RWPE1 (cell line): ENCODE measurements at regions not wholly inside any gene's neighbourhood (a gene's known extent, or its start where the extent isn't known, plus 50 kb on each side); places are given as distances from the start of the nearest gene placed in this dataset.

Experiments
- CTCF ChIA-PET: fragments of 350-600 bp; sonication (Branson Sonifier 250); formaldehyde crosslinking; extraction: SDS; loops from one replicate; lab custom pipeline; 2021; lab: Yijun Ruan, JAX
- POLR2A ChIA-PET: fragments of 400-600 bp; formaldehyde crosslinking; extraction: SDS; loops from one replicate; lab custom pipeline; 2020; ENCODE audit warnings: antibody characterized with exemption; ENCODE audit not compliant: low non-redundant PET; lab: Yijun Ruan, JAX
- DNase-seq: peaks from one replicate; pipeline ENCODE4 v3.0.0; 2012; ENCODE audit warnings: low spot score
- H3K27ac ChIP-seq: fragments of 450-650 bp; 2 replicates; pipeline ENCODE4 v1.5.1; 2017
- CTCF ChIP-seq: fragments of 450-650 bp; conservative IDR thresholded peaks from 2 replicates; pipeline ENCODE4 v1.5.1; 2017; ENCODE audit warnings: low read depth, mild to moderate bottlenecking

- CTCF ChIA-PET: interaction anchor here (0.7 to 1.0 kb wide), 3 partner anchors 16 to 144 kb away, joined by 3 read pairs; no protein-coding TSS in a partner anchor
- peak; percentile 79 for DNase-seq
- no peak for TF ChIP-seq CTCF
- no peak overlapping the region for H3K27ac ChIP-seq
- POLR2A ChIA-PET: no interaction called here
Observed at GRCh38 chr5:93236807-93237421, 344.1 kb downstream of the NR2F1-AS1 start.

- ChIA-PET POLR2A (no interaction called here), CTCF (interaction anchor here (0.7 to 1.0 kb wide), 2 partner anchors 15 to 51 kb away, joined by 3 read pairs; no protein-coding TSS in a partner anchor)
- no peak for DNase-seq
- no peak overlapping the region for H3K27ac ChIP-seq
- TF ChIP-seq CTCF: no peak
Observed at GRCh38 chr5:93235761-93236160, 345.3 kb downstream of the NR2F1-AS1 start.

- POLR2A ChIA-PET: no interaction called here
- CTCF ChIA-PET: no interaction called here
- DNase-seq: no peak
- H3K27ac ChIP-seq: no peak overlapping the region
- TF ChIP-seq CTCF: no peak
Observed at GRCh38 chr5:93226202-93226735, 354.8 kb downstream of the NR2F1-AS1 start.

GRCh38 chr5:93225748-93226147 is 355.3 kb downstream of the NR2F1-AS1 start:
- TF ChIP-seq CTCF: no peak
- no peak for DNase-seq
- POLR2A ChIA-PET: no interaction called here
- CTCF ChIA-PET: no interaction called here
- H3K27ac ChIP-seq: no peak overlapping the region

- TF ChIP-seq CTCF: no peak
- no peak for DNase-seq
- ChIA-PET CTCF (interaction anchor here (0.7 kb wide), 1 partner anchor 735 kb away, joined by 4 read pairs; no protein-coding TSS in a partner anchor), POLR2A (no interaction called here)
- H3K27ac ChIP-seq: no peak overlapping the region
Observed at GRCh38 chr5:93224624-93225023, 356.4 kb downstream of the NR2F1-AS1 start.

GRCh38 chr5:93221773-93222172 is 359.2 kb downstream of the NR2F1-AS1 start:
- no peak overlapping the region for H3K27ac ChIP-seq
- ChIA-PET CTCF (no interaction called here), POLR2A (interaction anchor here (0.6 kb wide), 1 partner anchor 136 kb away, joined by 3 read pairs; no protein-coding TSS in a partner anchor)
- DNase-seq: no peak
- TF ChIP-seq CTCF: no peak
